SK-N-SH treated with all-trans-retinoic acid at 6 μM for 48 hours (cell line): ENCODE measurements at regions not wholly inside any gene's neighbourhood (a gene's known extent, or its start where the extent isn't known, plus 50 kb on each side); places are given as distances from the start of the nearest gene placed in this dataset.

Experiments
- ATAC-seq: fragments of 200-7000 bp; cut with Tn5 transposase; 3 replicates; pipeline ENCODE4 v1.9.1; 2020; ENCODE audit warnings: mild to moderate bottlenecking, moderate library complexity
- ARNTL ChIP-seq: fragments of 450-650 bp; formaldehyde crosslinking; IDR thresholded peaks from 2 replicates; pipeline ENCODE4 v1.5.0; 2020; ENCODE audit warnings: low read depth, mild to moderate bottlenecking, moderate library complexity, borderline replicate concordance
- BACH2 ChIP-seq: fragments of 250-450 bp; sonication (Bioruptor Pico); IDR thresholded peaks from 2 replicates; pipeline ENCODE4 v1.9.0; 2021; ENCODE audit warnings: mild to moderate bottlenecking, borderline replicate concordance
- CSDC2 ChIP-seq: fragments of 250-450 bp; sonication (Bioruptor Pico); IDR thresholded peaks from 2 replicates; pipeline ENCODE4 v1.5.0; 2020; ENCODE audit warnings: mild to moderate bottlenecking, moderate library complexity
- CSRNP3 ChIP-seq: fragments of 250-450 bp; sonication (Bioruptor Pico); IDR thresholded peaks from 2 replicates; pipeline ENCODE4 v1.5.1; 2021; ENCODE audit warnings: mild to moderate bottlenecking, moderate library complexity
- ESRRG ChIP-seq: fragments of 250-450 bp; sonication (Bioruptor Pico); IDR thresholded peaks from 2 replicates; pipeline ENCODE4 v1.6.1; 2021; ENCODE audit warnings: mild to moderate bottlenecking
- GLIS3 ChIP-seq: fragments of 250-450 bp; sonication (Bioruptor Pico); IDR thresholded peaks from 2 replicates; pipeline ENCODE4 v1.5.0; 2020; ENCODE audit warnings: mild to moderate bottlenecking, moderate library complexity
- ISL1 ChIP-seq: fragments of 250-450 bp; sonication (Bioruptor Pico); IDR thresholded peaks from 2 replicates; pipeline ENCODE4 v2.1.2; 2022; ENCODE audit warnings: mild to moderate bottlenecking, moderate library complexity
- OSR1 ChIP-seq: fragments of 250-450 bp; sonication (Bioruptor Pico); IDR thresholded peaks from 2 replicates; pipeline ENCODE4 v1.8.0; 2022; ENCODE audit warnings: moderate library complexity, mild to moderate bottlenecking, inconsistent platforms
- POU6F1 ChIP-seq: fragments of 250-450 bp; sonication (Bioruptor Pico); IDR thresholded peaks from 2 replicates; pipeline ENCODE4 v1.8.0; 2021; ENCODE audit warnings: low read depth, mild to moderate bottlenecking, moderate library complexity, borderline replicate concordance
- PPARA ChIP-seq: fragments of 250-450 bp; sonication (Bioruptor Pico); IDR thresholded peaks from 2 replicates; pipeline ENCODE4 v1.5.0; 2020; ENCODE audit warnings: mild to moderate bottlenecking, borderline replicate concordance
- RARB ChIP-seq: fragments of 250-450 bp; sonication (Bioruptor Pico); IDR thresholded peaks from 2 replicates; pipeline ENCODE4 v1.8.0; 2021; ENCODE audit warnings: mild to moderate bottlenecking, moderate library complexity
- SNAI2 ChIP-seq: fragments of 250-450 bp; sonication (Bioruptor Pico); IDR thresholded peaks from 2 replicates; pipeline ENCODE4 v1.5.0; 2020; ENCODE audit warnings: mild to moderate bottlenecking, moderate library complexity
- TOX ChIP-seq: fragments of 250-450 bp; sonication (Bioruptor Pico); IDR thresholded peaks from 2 replicates; pipeline ENCODE4 v1.8.0; 2021; ENCODE audit warnings: mild to moderate bottlenecking, moderate library complexity, borderline replicate concordance
- TSHZ2 ChIP-seq: fragments of 250-450 bp; sonication (Bioruptor Pico); IDR thresholded peaks from 2 replicates; pipeline ENCODE4 v1.5.0; 2020; ENCODE audit warnings: mild to moderate bottlenecking, moderate library complexity
- ZC3H10 ChIP-seq: fragments of 250-450 bp; sonication (Bioruptor Pico); IDR thresholded peaks from 2 replicates; pipeline ENCODE4 v1.5.1; 2021; ENCODE audit warnings: mild to moderate bottlenecking, moderate library complexity
- ZFP3 ChIP-seq: fragments of 250-450 bp; sonication (Bioruptor Pico); IDR thresholded peaks from 2 replicates; pipeline ENCODE4 v1.5.0; 2020; ENCODE audit warnings: mild to moderate bottlenecking, moderate library complexity
- ZFP30 ChIP-seq: fragments of 450-650 bp; formaldehyde crosslinking; IDR thresholded peaks from 2 replicates; pipeline ENCODE4 v1.5.0; 2022; ENCODE audit warnings: mild to moderate bottlenecking, moderate library complexity
- ZNF565 ChIP-seq: fragments of 450-650 bp; formaldehyde crosslinking; conservative IDR thresholded peaks from 2 replicates; pipeline ENCODE4 v1.5.0; 2020; ENCODE audit warnings: low read depth, mild to moderate bottlenecking, moderate library complexity
- ZNF70 ChIP-seq: fragments of 450-650 bp; formaldehyde crosslinking; IDR thresholded peaks from 2 replicates; pipeline ENCODE4 v1.5.0; 2020; ENCODE audit warnings: mild to moderate bottlenecking, moderate library complexity
- ZNF8 ChIP-seq: fragments of 450-650 bp; formaldehyde crosslinking; IDR thresholded peaks from 2 replicates; pipeline ENCODE4 v1.5.0; 2020; ENCODE audit warnings: mild to moderate bottlenecking, moderate library complexity
- TF ChIP-seq, protein P1 (sequence below): fragments of 250-450 bp; sonication (Bioruptor Pico); IDR thresholded peaks from 2 replicates; pipeline ENCODE4 v1.5.1; 2020; ENCODE audit warnings: low read depth, mild to moderate bottlenecking, moderate library complexity
- TF ChIP-seq, protein P2 (sequence below): fragments of 250-450 bp; sonication (Bioruptor Pico); IDR thresholded peaks from 2 replicates; pipeline ENCODE4 v1.8.0; 2020; ENCODE audit warnings: mild to moderate bottlenecking, moderate library complexity, borderline replicate concordance

- ATAC-seq, result no peak; the same call in 1 of the 3 replicates
- TF ChIP-seq TOX (CRISPR knock-in tag) (no peak), ZNF70 (CRISPR knock-in tag) (no peak), CSRNP3 (CRISPR knock-in tag) (no peak), CSDC2 (CRISPR knock-in tag) (no peak), BACH2 (CRISPR knock-in tag) (no peak), ARNTL (CRISPR knock-in tag) (no peak), PPARA (CRISPR knock-in tag) (no peak), ISL1 (CRISPR knock-in tag) (no peak), ZNF565 (CRISPR knock-in tag) (no peak), ZFP30 (CRISPR knock-in tag) (no peak), OSR1 (CRISPR knock-in tag) (no peak), GLIS3 (CRISPR knock-in tag) (no peak), ZC3H10 (CRISPR knock-in tag) (no peak), SNAI2 (no peak), ESRRG (no peak)
- TF ChIP-seq, protein P1, sequence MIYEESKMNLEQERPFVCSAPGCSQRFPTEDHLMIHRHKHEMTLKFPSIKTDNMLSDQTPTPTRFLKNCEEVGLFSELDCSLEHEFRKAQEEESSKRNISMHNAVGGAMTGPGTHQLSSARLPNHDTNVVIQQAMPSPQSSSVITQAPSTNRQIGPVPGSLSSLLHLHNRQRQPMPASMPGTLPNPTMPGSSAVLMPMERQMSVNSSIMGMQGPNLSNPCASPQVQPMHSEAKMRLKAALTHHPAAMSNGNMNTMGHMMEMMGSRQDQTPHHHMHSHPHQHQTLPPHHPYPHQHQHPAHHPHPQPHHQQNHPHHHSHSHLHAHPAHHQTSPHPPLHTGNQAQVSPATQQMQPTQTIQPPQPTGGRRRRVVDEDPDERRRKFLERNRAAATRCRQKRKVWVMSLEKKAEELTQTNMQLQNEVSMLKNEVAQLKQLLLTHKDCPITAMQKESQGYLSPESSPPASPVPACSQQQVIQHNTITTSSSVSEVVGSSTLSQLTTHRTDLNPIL, result no peak
- TF ChIP-seq, protein P2, sequence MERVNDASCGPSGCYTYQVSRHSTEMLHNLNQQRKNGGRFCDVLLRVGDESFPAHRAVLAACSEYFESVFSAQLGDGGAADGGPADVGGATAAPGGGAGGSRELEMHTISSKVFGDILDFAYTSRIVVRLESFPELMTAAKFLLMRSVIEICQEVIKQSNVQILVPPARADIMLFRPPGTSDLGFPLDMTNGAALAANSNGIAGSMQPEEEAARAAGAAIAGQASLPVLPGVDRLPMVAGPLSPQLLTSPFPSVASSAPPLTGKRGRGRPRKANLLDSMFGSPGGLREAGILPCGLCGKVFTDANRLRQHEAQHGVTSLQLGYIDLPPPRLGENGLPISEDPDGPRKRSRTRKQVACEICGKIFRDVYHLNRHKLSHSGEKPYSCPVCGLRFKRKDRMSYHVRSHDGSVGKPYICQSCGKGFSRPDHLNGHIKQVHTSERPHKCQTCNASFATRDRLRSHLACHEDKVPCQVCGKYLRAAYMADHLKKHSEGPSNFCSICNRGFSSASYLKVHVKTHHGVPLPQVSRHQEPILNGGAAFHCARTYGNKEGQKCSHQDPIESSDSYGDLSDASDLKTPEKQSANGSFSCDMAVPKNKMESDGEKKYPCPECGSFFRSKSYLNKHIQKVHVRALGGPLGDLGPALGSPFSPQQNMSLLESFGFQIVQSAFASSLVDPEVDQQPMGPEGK, result no peak
These were observed 567.4 kb downstream of the PRR16 start for GRCh38 chr5:121031491-121031890.

- ATAC-seq, result no peak
- TF ChIP-seq TOX (CRISPR knock-in tag) (no peak), ZNF565 (CRISPR knock-in tag) (no peak), CSRNP3 (CRISPR knock-in tag) (no peak), ZFP3 (no peak), GLIS3 (CRISPR knock-in tag) (no peak), OSR1 (CRISPR knock-in tag) (no peak), ISL1 (CRISPR knock-in tag) (no peak), ZNF8 (no peak), TSHZ2 (no peak), RARB (CRISPR knock-in tag) (no peak), ZFP30 (CRISPR knock-in tag) (no peak), SNAI2 (no peak), ZC3H10 (CRISPR knock-in tag) (no peak), ARNTL (CRISPR knock-in tag) (no peak), POU6F1 (no peak)
- TF ChIP-seq, protein P2, result no peak
- TF ChIP-seq, protein P1, result no peak
These were observed 569.2 kb downstream of the PRR16 start for GRCh38 chr5:121033334-121033733.
